OCI-LY3 (cell line): ENCODE measurements at regions not wholly inside any gene's neighbourhood (a gene's known extent, or its start where the extent isn't known, plus 50 kb on each side); places are given as distances from the start of the nearest gene placed in this dataset.

Experiments
- H2AFZ ChIP-seq: fragments of 200-600, 300-600 bp; shearing (Covaris generic); 2 replicates; pipeline ENCODE4 v1.6.0; 2014; ENCODE audit warnings: antibody characterized with exemption, low read depth, low read length
- H3K27ac ChIP-seq: fragments of 200-600, 300-600 bp; sonication (generic); 2 replicates; pipeline ENCODE4 v1.5.1; 2014; ENCODE audit warnings: mild to moderate bottlenecking, low read length, moderate library complexity, mixed read lengths
- H3K27me3 ChIP-seq: fragments of 200-600, 300-600 bp; sonication (generic); 2 replicates; pipeline ENCODE4 v1.6.1; 2014; ENCODE audit warnings: low read depth, low read length, mixed read lengths
- H3K36me3 ChIP-seq: fragments of 200-600, 300-600 bp; sonication (generic); replicated peaks from 2 replicates; pipeline ENCODE3; 2014; ENCODE audit warnings: low read depth, low read length, mixed read lengths
- H3K4me1 ChIP-seq: fragments of 300-600, 200-600 bp; sonication (generic); 2 replicates; pipeline ENCODE4 v1.6.1; 2014; ENCODE audit warnings: low read length, mixed read lengths
- H3K4me2 ChIP-seq: fragments of 200-600, 300-600 bp; sonication (generic); 2 replicates; pipeline ENCODE4 v1.6.1; 2014; ENCODE audit warnings: low read length, mixed read lengths
- H3K4me3 ChIP-seq: fragments of 300-600, 200-600 bp; sonication (generic); 2 replicates; pipeline ENCODE4 v1.5.1; 2014; ENCODE audit warnings: antibody characterized with exemption, mild to moderate bottlenecking, low read length, moderate library complexity
- H3K79me2 ChIP-seq: fragments of 300-600, 200-600 bp; shearing (Covaris generic); 2 replicates; pipeline ENCODE4 v1.6.1; 2014; ENCODE audit warnings: mild to moderate bottlenecking, low read length, mixed read lengths
- H3K9ac ChIP-seq: fragments of 300-600, 200-600 bp; shearing (Covaris generic); 2 replicates; pipeline ENCODE4 v1.6.0; 2014; ENCODE audit warnings: mild to moderate bottlenecking, low read length, moderate library complexity
- H3K9me3 ChIP-seq: fragments of 200-600, 300-600 bp; shearing (Covaris generic); 2 replicates; pipeline ENCODE4 v1.6.1; 2014; ENCODE audit warnings: low read length, mixed read lengths; ENCODE audit not compliant: insufficient read depth
- H4K20me1 ChIP-seq: fragments of 200-600, 300-600 bp; sonication (generic); 2 replicates; pipeline ENCODE4 v1.6.1; 2016; ENCODE audit warnings: low read length, mixed read lengths; ENCODE audit not compliant: insufficient read depth
- EZH2phosphoT487 ChIP-seq: fragments of 200-600 bp; shearing (Covaris generic); IDR thresholded peaks from 2 replicates; pipeline ENCODE4 v1.6.1; 2018; ENCODE audit warnings: antibody characterized with exemption, mixed run types, low read depth
- TF ChIP-seq, protein P1 (sequence below): fragments of 200-600, 300-600 bp; sonication (generic); IDR thresholded peaks from 2 replicates; pipeline ENCODE4 v1.5.1; 2014; ENCODE audit warnings: antibody characterized with exemption, low read length, low read depth

DNA sequence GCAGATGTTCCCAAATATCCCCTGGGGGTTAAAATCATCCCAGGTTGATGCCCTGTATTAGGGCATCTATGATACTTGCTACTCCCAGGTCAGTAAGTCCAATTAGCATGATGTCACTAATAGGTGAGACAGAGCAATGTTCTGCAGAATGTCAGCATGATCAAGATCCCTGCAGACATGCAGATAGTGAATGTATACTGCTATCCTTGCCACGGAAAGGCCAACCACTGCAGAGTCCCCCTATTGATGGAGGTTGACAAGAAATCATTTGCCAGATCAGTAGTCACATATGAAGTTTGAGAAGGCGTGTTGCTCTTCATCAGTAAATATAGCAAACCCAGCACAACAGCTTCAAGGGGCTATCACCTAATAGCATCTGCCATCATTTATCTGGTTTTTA lies 97.4 kb downstream of the SETD4 start:
- H3K79me2 ChIP-seq: no peaks in the 10 kb centered on the region
- H3K9me3 ChIP-seq: no peaks in the 10 kb centered on the region
- H3K4me2 ChIP-seq: no peak overlapping the region
- no peaks in the 10 kb centered on the region for H4K20me1 ChIP-seq
- H3K27ac ChIP-seq: no peak overlapping the region
- no peaks in the 10 kb centered on the region for H3K4me1 ChIP-seq
- TF ChIP-seq EZH2phosphoT487: no peak
- TF ChIP-seq, protein P1, sequence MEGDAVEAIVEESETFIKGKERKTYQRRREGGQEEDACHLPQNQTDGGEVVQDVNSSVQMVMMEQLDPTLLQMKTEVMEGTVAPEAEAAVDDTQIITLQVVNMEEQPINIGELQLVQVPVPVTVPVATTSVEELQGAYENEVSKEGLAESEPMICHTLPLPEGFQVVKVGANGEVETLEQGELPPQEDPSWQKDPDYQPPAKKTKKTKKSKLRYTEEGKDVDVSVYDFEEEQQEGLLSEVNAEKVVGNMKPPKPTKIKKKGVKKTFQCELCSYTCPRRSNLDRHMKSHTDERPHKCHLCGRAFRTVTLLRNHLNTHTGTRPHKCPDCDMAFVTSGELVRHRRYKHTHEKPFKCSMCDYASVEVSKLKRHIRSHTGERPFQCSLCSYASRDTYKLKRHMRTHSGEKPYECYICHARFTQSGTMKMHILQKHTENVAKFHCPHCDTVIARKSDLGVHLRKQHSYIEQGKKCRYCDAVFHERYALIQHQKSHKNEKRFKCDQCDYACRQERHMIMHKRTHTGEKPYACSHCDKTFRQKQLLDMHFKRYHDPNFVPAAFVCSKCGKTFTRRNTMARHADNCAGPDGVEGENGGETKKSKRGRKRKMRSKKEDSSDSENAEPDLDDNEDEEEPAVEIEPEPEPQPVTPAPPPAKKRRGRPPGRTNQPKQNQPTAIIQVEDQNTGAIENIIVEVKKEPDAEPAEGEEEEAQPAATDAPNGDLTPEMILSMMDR: no peak
- H3K9ac ChIP-seq: no peak overlapping the region
- H3K36me3 ChIP-seq: no peaks in the 10 kb centered on the region
- no peaks in the 10 kb centered on the region for H3K27me3 ChIP-seq
- no peak overlapping the region for H3K4me3 ChIP-seq
- H2AFZ ChIP-seq: no peak overlapping the region

DNA sequence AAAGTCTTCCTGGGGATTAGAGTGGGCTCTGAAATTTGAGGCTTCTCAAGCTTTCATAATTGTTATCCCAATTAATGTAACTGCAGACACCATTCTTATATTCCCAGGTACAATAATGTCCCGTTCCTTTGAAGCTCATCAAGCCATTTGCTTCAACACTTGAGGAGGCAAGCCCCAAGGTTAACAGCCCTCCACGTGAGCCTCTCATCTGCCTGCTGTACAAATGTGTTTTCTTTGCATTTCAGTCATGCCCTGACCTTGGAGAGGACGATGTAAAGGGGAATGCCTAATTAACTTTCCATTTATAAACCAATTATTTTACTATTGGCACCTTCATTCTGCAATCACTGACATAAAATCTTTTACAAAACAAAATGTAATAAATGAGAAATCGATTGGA lies 106.3 kb downstream of the SETD4 start:
- Histone ChIP-seq H4K20me1 (no peaks in the 10 kb centered on the region), H2AFZ (no peak overlapping the region), H3K27ac (no peak overlapping the region), H3K4me2 (no peak overlapping the region), H3K9me3 (no peaks in the 10 kb centered on the region), H3K4me3 (no peak overlapping the region), H3K9ac (no peak overlapping the region), H3K4me1 (no peaks in the 10 kb centered on the region), H3K27me3 (peaks cover 11% of the 10 kb centered on the region; the same call in 1 of the 2 replicates), H3K79me2 (no peaks in the 10 kb centered on the region), H3K36me3 (no peaks in the 10 kb centered on the region)
- TF ChIP-seq, protein P1: no peak
- no peak for TF ChIP-seq EZH2phosphoT487

GRCh38 chr21:35953597-35953996 lies 106.7 kb downstream of the SETD4 start:
- TF ChIP-seq EZH2phosphoT487: no peak
- TF ChIP-seq, protein P1: no peak
- Histone ChIP-seq H3K36me3 (no peaks in the 10 kb centered on the region), H3K4me2 (no peak overlapping the region), H2AFZ (no peak overlapping the region), H4K20me1 (no peaks in the 10 kb centered on the region), H3K9me3 (no peaks in the 10 kb centered on the region), H3K9ac (no peak overlapping the region), H3K27ac (no peak overlapping the region), H3K27me3 (peaks cover 11% of the 10 kb centered on the region; the same call in 1 of the 2 replicates), H3K79me2 (no peaks in the 10 kb centered on the region), H3K4me1 (no peaks in the 10 kb centered on the region), H3K4me3 (no peak overlapping the region)

GRCh38 chr21:35952651-35953340 lies 107.5 kb downstream of the SETD4 start:
- H3K9me3 ChIP-seq: no peaks in the 10 kb centered on the region
- H3K27me3 ChIP-seq: peaks cover 11% of the 10 kb centered on the region; the same call in 1 of the 2 replicates
- no peaks in the 10 kb centered on the region for H3K79me2 ChIP-seq
- no peak overlapping the region for H3K9ac ChIP-seq
- H3K4me3 ChIP-seq: no peak overlapping the region
- H3K4me1 ChIP-seq: no peaks in the 10 kb centered on the region
- H3K36me3 ChIP-seq: no peaks in the 10 kb centered on the region
- H4K20me1 ChIP-seq: no peaks in the 10 kb centered on the region
- TF ChIP-seq, protein P1: no peak
- no peak for TF ChIP-seq EZH2phosphoT487
- H3K27ac ChIP-seq: no peak overlapping the region
- no peak overlapping the region for H3K4me2 ChIP-seq
- no peak overlapping the region for H2AFZ ChIP-seq
